ENCODE measurements at regions not wholly inside any gene's neighbourhood (a gene's known extent, or its start where the extent isn't known, plus 50 kb on each side); places are given as distances from the start of the nearest gene placed in this dataset.

- no peaks in the 10 kb centered on the region for H3K27me3 ChIP-seq (ENCODE audit: control insufficient read depth in 2 of 2, insufficient read depth in 2 of 2, low read length in 2 of 2)
- intact Hi-C loops (cut with micrococcal nuclease) = loop anchor here (1.0 kb wide), 1 partner anchor 15 kb away; no protein-coding TSS in a partner anchor
- H3K9me1 ChIP-seq (replicated peaks; ENCODE audit: control insufficient read depth, extremely low read depth, insufficient read depth, low read length) = no peaks in the 10 kb centered on the region
- no peak overlapping the region for H3K4me3 ChIP-seq (replicated peaks in 1 of 3; ENCODE audit: insufficient read depth in 1 of 3, low read depth in 1 of 3, low read length in 3 of 3)
- FAIRE-seq (no peak), DNase-seq (ENCODE audit: low read depth, low spot score) (no peak)
- no peaks in the 10 kb centered on the region for H3K36me3 ChIP-seq (ENCODE audit: control insufficient read depth in 2 of 2, extremely low read depth in 1 of 2, insufficient read depth in 2 of 2, low read length in 2 of 2)
- BruUV-seq (replicated peaks) = no TSS peak
- no peaks in the 10 kb centered on the region for H3K79me2 ChIP-seq (ENCODE audit: control insufficient read depth, insufficient read depth, low read length)
- no peak overlapping the region for H3K9ac ChIP-seq (replicated peaks; ENCODE audit: extremely low read depth, insufficient read depth, low read length)
- H4K20me1 ChIP-seq (replicated peaks; ENCODE audit: control insufficient read depth, extremely low read depth, insufficient read depth, low read length) = no peaks in the 10 kb centered on the region
- no peaks in the 10 kb centered on the region for H3K4me1 ChIP-seq (ENCODE audit: control insufficient read depth, extremely low read depth, insufficient read depth, low read length)
- ChIA-PET POLR2A (no interaction called here), CTCF (interaction anchor here (1.1 to 1.9 kb wide), 4 partner anchors 130 to 215 kb away, joined by 3 to 305 read pairs (median 16); no protein-coding TSS in a partner anchor)
- TF ChIP-seq MYC (IDR thresholded peaks at IDR 0.05; ENCODE audit: low read depth, low read length) = no peak
- TF ChIP-seq EZH2 (IDR thresholded peaks at IDR 0.05; ENCODE audit: borderline replicate concordance, low read depth, low read length, severe bottlenecking) = no peak
- no peak for TF ChIP-seq GATA2 (IDR thresholded peaks at IDR 0.05; ENCODE audit: insufficient read depth, insufficient read length, low read depth, low read length)
- TF ChIP-seq, protein P1, sequence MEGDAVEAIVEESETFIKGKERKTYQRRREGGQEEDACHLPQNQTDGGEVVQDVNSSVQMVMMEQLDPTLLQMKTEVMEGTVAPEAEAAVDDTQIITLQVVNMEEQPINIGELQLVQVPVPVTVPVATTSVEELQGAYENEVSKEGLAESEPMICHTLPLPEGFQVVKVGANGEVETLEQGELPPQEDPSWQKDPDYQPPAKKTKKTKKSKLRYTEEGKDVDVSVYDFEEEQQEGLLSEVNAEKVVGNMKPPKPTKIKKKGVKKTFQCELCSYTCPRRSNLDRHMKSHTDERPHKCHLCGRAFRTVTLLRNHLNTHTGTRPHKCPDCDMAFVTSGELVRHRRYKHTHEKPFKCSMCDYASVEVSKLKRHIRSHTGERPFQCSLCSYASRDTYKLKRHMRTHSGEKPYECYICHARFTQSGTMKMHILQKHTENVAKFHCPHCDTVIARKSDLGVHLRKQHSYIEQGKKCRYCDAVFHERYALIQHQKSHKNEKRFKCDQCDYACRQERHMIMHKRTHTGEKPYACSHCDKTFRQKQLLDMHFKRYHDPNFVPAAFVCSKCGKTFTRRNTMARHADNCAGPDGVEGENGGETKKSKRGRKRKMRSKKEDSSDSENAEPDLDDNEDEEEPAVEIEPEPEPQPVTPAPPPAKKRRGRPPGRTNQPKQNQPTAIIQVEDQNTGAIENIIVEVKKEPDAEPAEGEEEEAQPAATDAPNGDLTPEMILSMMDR (IDR thresholded peaks at IDR 0.05; ENCODE audit: extremely low read depth in 1 of 2, insufficient read depth in 1 of 2, low read depth in 1 of 2, low read length in 2 of 2) = no peak
- TF ChIP-seq POLR2AphosphoS5 (IDR thresholded peaks at IDR 0.05; ENCODE audit: insufficient read depth, low read depth, low read length) = no peak
- no peak for TF ChIP-seq MAX (IDR thresholded peaks at IDR 0.05; ENCODE audit: insufficient read depth, insufficient read length)
- no peak for TF ChIP-seq JUN (IDR thresholded peaks at IDR 0.05; ENCODE audit: borderline replicate concordance, insufficient read depth, insufficient read length, low read depth)
- no peak for TF ChIP-seq POLR2A (IDR thresholded peaks at IDR 0.05; ENCODE audit: low read depth, low read length)
- TF ChIP-seq FOS (IDR thresholded peaks at IDR 0.05; ENCODE audit: borderline replicate concordance, insufficient read depth, low read length) = no peak
- no peaks in the 10 kb centered on the region for H3K9me3 ChIP-seq (replicated peaks; ENCODE audit: control insufficient read depth, insufficient read depth, low read length)
- no peak overlapping the region for H3K4me2 ChIP-seq (ENCODE audit: insufficient read depth, low read length)
- H2AFZ ChIP-seq (ENCODE audit: low read depth, low read length) = no peak overlapping the region
- H3K27ac ChIP-seq (ENCODE audit: insufficient read depth, low read depth, low read length) = no peak overlapping the region
- dilution Hi-C loops (cut with MboI; ENCODE audit: extremely low pct_ligation_motif_present, low sequenced_read_pairs) = no loop called here
Measured at GRCh38 chr12:77725611-77726010, 105.1 kb upstream of the NAV3 start.

Data from endothelial cell of umbilical vein (primary cell).